ENCODE measurements at regions not wholly inside any gene's neighbourhood (a gene's known extent, or its start where the extent isn't known, plus 50 kb on each side); places are given as distances from the start of the nearest gene placed in this dataset.

DNA sequence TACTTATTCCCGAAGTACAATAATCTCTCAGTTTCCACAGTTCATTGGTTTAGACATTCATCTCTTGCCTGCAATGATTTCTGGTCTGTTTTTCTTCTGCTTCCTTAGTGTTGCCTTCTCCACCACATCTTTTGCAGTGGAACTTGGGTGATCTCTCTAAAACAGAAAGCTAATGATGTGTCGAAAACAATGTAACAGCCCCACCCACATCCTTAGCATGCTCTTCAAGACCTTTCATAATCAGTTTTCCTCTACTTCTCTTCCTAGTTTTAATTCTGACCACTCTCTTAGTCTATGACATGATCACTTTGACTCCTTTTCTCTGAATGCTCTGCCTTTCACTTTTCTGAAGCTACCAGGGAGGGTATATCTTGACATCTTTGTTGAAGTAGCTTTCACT, 1007.9 kb upstream of the CITED2 start:
- TF ChIP-seq, protein P1, sequence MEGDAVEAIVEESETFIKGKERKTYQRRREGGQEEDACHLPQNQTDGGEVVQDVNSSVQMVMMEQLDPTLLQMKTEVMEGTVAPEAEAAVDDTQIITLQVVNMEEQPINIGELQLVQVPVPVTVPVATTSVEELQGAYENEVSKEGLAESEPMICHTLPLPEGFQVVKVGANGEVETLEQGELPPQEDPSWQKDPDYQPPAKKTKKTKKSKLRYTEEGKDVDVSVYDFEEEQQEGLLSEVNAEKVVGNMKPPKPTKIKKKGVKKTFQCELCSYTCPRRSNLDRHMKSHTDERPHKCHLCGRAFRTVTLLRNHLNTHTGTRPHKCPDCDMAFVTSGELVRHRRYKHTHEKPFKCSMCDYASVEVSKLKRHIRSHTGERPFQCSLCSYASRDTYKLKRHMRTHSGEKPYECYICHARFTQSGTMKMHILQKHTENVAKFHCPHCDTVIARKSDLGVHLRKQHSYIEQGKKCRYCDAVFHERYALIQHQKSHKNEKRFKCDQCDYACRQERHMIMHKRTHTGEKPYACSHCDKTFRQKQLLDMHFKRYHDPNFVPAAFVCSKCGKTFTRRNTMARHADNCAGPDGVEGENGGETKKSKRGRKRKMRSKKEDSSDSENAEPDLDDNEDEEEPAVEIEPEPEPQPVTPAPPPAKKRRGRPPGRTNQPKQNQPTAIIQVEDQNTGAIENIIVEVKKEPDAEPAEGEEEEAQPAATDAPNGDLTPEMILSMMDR (IDR thresholded peaks at IDR 0.05), result no peak
- no peak for TF ChIP-seq POLR2A (IDR thresholded peaks at IDR 0.05)

All from heart left ventricle (tissue), 13 donors.